ENCODE measurements at regions not wholly inside any gene's neighbourhood (a gene's known extent, or its start where the extent isn't known, plus 50 kb on each side); places are given as distances from the start of the nearest gene placed in this dataset.
"Not testable (repeated sequence)": the region's sequence is repeated elsewhere in the genome, so short reads cannot be mapped to it uniquely, and the experiment has no call there.

GRCh38 chr3:193124861-193125260, 116.2 kb upstream of the PLAAT1 start:
- no peak for DNase-seq

- DNase-seq: no peak
Observed at GRCh38 chr3:193129607-193130006, 111.4 kb upstream of the PLAAT1 start.

GRCh38 chr3:193130576-193130975, 110.4 kb upstream of the PLAAT1 start:
- no peak for DNase-seq

- DNase-seq: no peak
Observed at GRCh38 chr3:193132241-193132640, 108.8 kb upstream of the PLAAT1 start.

GRCh38 chr3:193132964-193133363, 108.1 kb upstream of the PLAAT1 start:
- DNase-seq: no peak

GRCh38 chr3:193134856-193135255, 106.2 kb upstream of the PLAAT1 start:
- no peak for DNase-seq

GRCh38 chr3:193140381-193140780, 100.6 kb upstream of the PLAAT1 start:
- DNase-seq: no peak

- no peak for DNase-seq
Observed at GRCh38 chr3:193145248-193145647, 95.8 kb upstream of the PLAAT1 start.

GRCh38 chr3:193148688-193149473, 92.1 kb upstream of the PLAAT1 start:
- DNase-seq: no peak

- DNase-seq: no peak
Observed at GRCh38 chr3:193149998-193150397, 91.0 kb upstream of the PLAAT1 start.

GRCh38 chr3:193155044-193155781, 85.8 kb upstream of the PLAAT1 start:
- DNase-seq: not testable (repeated sequence)

GRCh38 chr3:193157051-193157450, 84.0 kb upstream of the PLAAT1 start:
- no peak for DNase-seq

GRCh38 chr3:193165431-193166120, 75.4 kb upstream of the PLAAT1 start:
- no peak for DNase-seq

GRCh38 chr3:193168931-193169330, 72.1 kb upstream of the PLAAT1 start:
- no peak for DNase-seq

GRCh38 chr3:193174140-193174539, 66.9 kb upstream of the PLAAT1 start:
- no peak for DNase-seq

- peak; percentile 19 for DNase-seq
Observed at GRCh38 chr3:193179332-193180012, 61.5 kb upstream of the PLAAT1 start.

GRCh38 chr3:193187070-193187722, 53.8 kb upstream of the PLAAT1 start:
- no peak for DNase-seq

- peak; percentile 68 for DNase-seq
Observed at GRCh38 chr3:193190146-193190786, 50.8 kb upstream of the PLAAT1 start.
